CD4-positive, alpha-beta T cell (primary cell): ENCODE measurements at regions not wholly inside any gene's neighbourhood (a gene's known extent, or its start where the extent isn't known, plus 50 kb on each side); places are given as distances from the start of the nearest gene placed in this dataset.

Experiments used
- ATAC-seq: fragments of 200-7000 bp; cut with Tn5 transposase; one replicate; pipeline ENCODE4 v1.10.0; 2022; ENCODE audit warnings: mild to moderate bottlenecking; ENCODE audit not compliant: poor library complexity
- CTCF ChIA-PET: fragments of 350-600 bp; sonication (Branson Sonifier 250); formaldehyde crosslinking; loops from one replicate; lab custom pipeline; 2021; ENCODE audit warnings: antibody characterized with exemption, inconsistent platforms; lab: Charles Lee
- POLR2A ChIA-PET: fragments of 350-600 bp; sonication (Branson Sonifier 250); formaldehyde crosslinking; loops from one replicate; lab custom pipeline; 2021; ENCODE audit warnings: antibody characterized with exemption, inconsistent platforms; lab: Charles Lee
- DNase-seq, 14 experiments: peaks; one replicate each; pipeline ENCODE4 v3.0.0-alpha.2; 2013 to 2020; ENCODE audit warnings: mixed read lengths in 2 of 14
- H3K27ac ChIP-seq, 2 donors: one replicate each; pipeline versions ENCODE4 v1.5.1 to v1.7.0; 2013; ENCODE audit warnings: low read length in 2 of 2, low read depth in 1 of 2, mild to moderate bottlenecking in 1 of 2
- H3K27me3 ChIP-seq, 2 experiments: 1 replicate in 1 of 2; 2 replicates in 1 of 2; pipeline versions ENCODE4 v1.6.1 to v1.7.0; 2013; ENCODE audit warnings: low read length in 2 of 2, control low read depth in 1 of 2, mild to moderate bottlenecking in 1 of 2, moderate library complexity in 1 of 2; ENCODE audit not compliant: insufficient read depth in 2 of 2, control insufficient read depth in 1 of 2
- H3K36me3 ChIP-seq: one replicate; pipeline ENCODE4 v1.6.1; 2013; ENCODE audit warnings: low read length, control low read depth; ENCODE audit not compliant: insufficient read depth
- H3K4me1 ChIP-seq: one replicate; pipeline ENCODE4 v1.6.1; 2013; ENCODE audit warnings: low read length, control low read depth; ENCODE audit not compliant: insufficient read depth
- H3K4me3 ChIP-seq: one replicate; pipeline ENCODE4 v1.5.1; 2013; ENCODE audit warnings: mild to moderate bottlenecking, low read length, moderate library complexity
- H3K9me3 ChIP-seq, 2 experiments: 1 replicate in 1 of 2; 2 replicates in 1 of 2; pipeline versions ENCODE4 v1.6.1 to v1.7.0; 2013; ENCODE audit warnings: low read length in 2 of 2, mild to moderate bottlenecking in 2 of 2, control low read depth in 1 of 2, moderate library complexity in 1 of 2; ENCODE audit not compliant: control insufficient read depth in 1 of 2, insufficient read depth in 1 of 2
- H3K27ac Mint-ChIP-seq: one replicate; pipeline ENCODE4 v1.8.0; 2020; ENCODE audit warnings: mixed read lengths
- H3K27me3 Mint-ChIP-seq: one replicate; pipeline ENCODE4 v1.8.0; 2021; ENCODE audit warnings: mixed read lengths
- H3K36me3 Mint-ChIP-seq: one replicate; pipeline ENCODE4 v1.8.0; 2021; ENCODE audit warnings: low read depth, mixed read lengths
- H3K4me1 Mint-ChIP-seq: one replicate; pipeline ENCODE4 v1.8.0; 2021; ENCODE audit warnings: low read depth, mixed read lengths
- H3K4me3 Mint-ChIP-seq: one replicate; pipeline ENCODE4 v1.8.0; 2020; ENCODE audit warnings: mild to moderate bottlenecking, mixed read lengths
- H3K9me3 Mint-ChIP-seq: one replicate; pipeline ENCODE4 v1.8.0; 2020; ENCODE audit warnings: mixed read lengths
- intact Hi-C, 2 experiments: fragments of 100-400 bp; cut with DNase I in 1 of 2; cut with micrococcal nuclease in 1 of 2; formaldehyde crosslinking; loops; one replicate each; pipeline versions ENCODE4 v1.15.1 to v1.9.0; 2023 to 2025; cut with DNase I, micrococcal nuclease
- TF ChIP-seq, protein P1 (sequence below): fragments of 200-600 bp; IDR thresholded peaks from one replicate; pipeline ENCODE4 v1.8.0; 2022; ENCODE audit warnings: antibody characterized with exemption, mild to moderate bottlenecking

DNA sequence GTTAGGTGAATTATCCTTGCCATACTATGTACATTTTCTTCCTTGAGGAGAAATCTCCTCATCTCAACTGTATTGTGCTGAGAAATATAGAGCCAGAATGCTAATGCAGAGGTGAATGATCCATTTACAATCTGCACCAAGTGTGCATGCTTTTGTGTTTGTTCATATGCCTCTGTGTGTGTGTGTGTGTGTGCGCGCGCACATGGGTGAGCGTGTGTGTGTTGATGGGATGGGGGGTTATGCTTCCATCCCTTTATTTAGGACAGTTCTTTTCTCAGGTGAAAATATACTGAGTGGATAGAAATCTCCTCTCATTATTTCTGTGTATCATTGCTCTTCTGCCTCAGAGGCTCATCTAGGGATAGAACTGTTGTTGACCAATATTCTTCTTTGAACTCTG is 626.1 kb downstream of the MCTP2 start:
- TF ChIP-seq, protein P1, sequence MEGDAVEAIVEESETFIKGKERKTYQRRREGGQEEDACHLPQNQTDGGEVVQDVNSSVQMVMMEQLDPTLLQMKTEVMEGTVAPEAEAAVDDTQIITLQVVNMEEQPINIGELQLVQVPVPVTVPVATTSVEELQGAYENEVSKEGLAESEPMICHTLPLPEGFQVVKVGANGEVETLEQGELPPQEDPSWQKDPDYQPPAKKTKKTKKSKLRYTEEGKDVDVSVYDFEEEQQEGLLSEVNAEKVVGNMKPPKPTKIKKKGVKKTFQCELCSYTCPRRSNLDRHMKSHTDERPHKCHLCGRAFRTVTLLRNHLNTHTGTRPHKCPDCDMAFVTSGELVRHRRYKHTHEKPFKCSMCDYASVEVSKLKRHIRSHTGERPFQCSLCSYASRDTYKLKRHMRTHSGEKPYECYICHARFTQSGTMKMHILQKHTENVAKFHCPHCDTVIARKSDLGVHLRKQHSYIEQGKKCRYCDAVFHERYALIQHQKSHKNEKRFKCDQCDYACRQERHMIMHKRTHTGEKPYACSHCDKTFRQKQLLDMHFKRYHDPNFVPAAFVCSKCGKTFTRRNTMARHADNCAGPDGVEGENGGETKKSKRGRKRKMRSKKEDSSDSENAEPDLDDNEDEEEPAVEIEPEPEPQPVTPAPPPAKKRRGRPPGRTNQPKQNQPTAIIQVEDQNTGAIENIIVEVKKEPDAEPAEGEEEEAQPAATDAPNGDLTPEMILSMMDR, result no peak
- ChIA-PET CTCF (no interaction called here), POLR2A (no interaction called here)
- ATAC-seq (no peak), DNase-seq (no peak)
- H3K4me1 Mint-ChIP-seq, result no peaks in the 10 kb centered on the region
- no peak overlapping the region for H3K27ac Mint-ChIP-seq
- intact Hi-C loops, result no loop called here
- Histone ChIP-seq H3K27me3 (no peaks in the 10 kb centered on the region), H3K4me3 (no peak overlapping the region), H3K9me3 (peaks cover 0 to 29% of the 10 kb centered on the region in 2 experiments), H3K27ac (no peak overlapping the region), H3K36me3 (no peaks in the 10 kb centered on the region), H3K4me1 (no peaks in the 10 kb centered on the region)
- no peak overlapping the region for H3K4me3 Mint-ChIP-seq
- H3K27me3 Mint-ChIP-seq, result no peaks in the 10 kb centered on the region
- no peaks in the 10 kb centered on the region for H3K36me3 Mint-ChIP-seq
- H3K9me3 Mint-ChIP-seq, result no peaks in the 10 kb centered on the region

DNA sequence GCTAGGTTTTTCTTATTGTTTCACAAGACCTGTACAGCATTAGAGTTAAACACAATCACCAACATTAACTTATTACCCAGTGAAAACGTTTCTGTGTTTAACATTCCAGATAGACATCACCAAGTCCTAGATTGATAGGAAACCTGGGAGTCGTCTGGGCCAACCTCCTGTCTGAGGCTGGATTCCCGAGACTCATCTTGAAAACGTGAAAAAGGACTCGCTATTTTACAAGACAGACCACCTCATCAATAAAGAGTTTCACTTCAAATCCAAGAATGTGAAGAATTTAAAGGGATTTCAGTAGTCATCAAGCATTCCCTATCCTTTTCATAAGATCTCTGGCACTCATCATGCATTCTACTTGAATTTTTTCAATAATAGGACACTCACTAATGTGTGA is 626.6 kb downstream of the MCTP2 start:
- intact Hi-C loops, result no loop called here
- Histone ChIP-seq H3K27ac (no peak overlapping the region), H3K27me3 (no peaks in the 10 kb centered on the region), H3K4me3 (no peak overlapping the region), H3K4me1 (no peaks in the 10 kb centered on the region), H3K9me3 (peaks cover 0 to 29% of the 10 kb centered on the region in 2 experiments), H3K36me3 (no peaks in the 10 kb centered on the region)
- H3K27me3 Mint-ChIP-seq, result no peaks in the 10 kb centered on the region
- no peaks in the 10 kb centered on the region for H3K4me1 Mint-ChIP-seq
- no peaks in the 10 kb centered on the region for H3K9me3 Mint-ChIP-seq
- ChIA-PET POLR2A (no interaction called here), CTCF (no interaction called here)
- H3K4me3 Mint-ChIP-seq, result no peak overlapping the region
- ATAC-seq, result no peak
- TF ChIP-seq, protein P1, result no peak
- no peak for DNase-seq
- H3K27ac Mint-ChIP-seq, result no peak overlapping the region
- H3K36me3 Mint-ChIP-seq, result no peaks in the 10 kb centered on the region

DNA sequence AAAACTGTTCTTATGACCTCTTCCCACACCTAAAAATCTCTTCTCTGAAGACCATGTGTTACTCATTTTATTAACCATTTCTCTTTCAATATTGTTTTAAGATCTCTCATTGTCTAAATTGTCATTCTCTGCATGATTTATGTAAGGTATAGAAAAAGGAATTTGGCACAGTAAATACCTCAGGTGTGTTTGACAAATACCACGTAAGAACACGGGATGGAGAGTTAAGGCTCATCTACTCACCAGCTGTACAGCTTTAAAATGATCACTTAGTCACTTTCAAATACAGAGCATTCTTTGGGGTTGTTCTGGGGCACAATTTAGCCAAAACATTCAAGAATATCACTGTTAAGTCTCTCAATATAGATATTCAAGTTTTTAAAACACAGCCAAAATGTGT is 627.1 kb downstream of the MCTP2 start:
- Histone ChIP-seq H3K9me3 (peaks cover 0 to 29% of the 10 kb centered on the region in 2 experiments), H3K36me3 (no peaks in the 10 kb centered on the region), H3K27ac (no peak overlapping the region), H3K4me1 (no peaks in the 10 kb centered on the region), H3K4me3 (no peak overlapping the region), H3K27me3 (no peaks in the 10 kb centered on the region)
- no peak overlapping the region for H3K27ac Mint-ChIP-seq
- no peaks in the 10 kb centered on the region for H3K27me3 Mint-ChIP-seq
- DNase-seq (no peak), ATAC-seq (no peak)
- no peaks in the 10 kb centered on the region for H3K4me1 Mint-ChIP-seq
- H3K9me3 Mint-ChIP-seq, result no peaks in the 10 kb centered on the region
- ChIA-PET CTCF (no interaction called here), POLR2A (no interaction called here)
- H3K4me3 Mint-ChIP-seq, result no peak overlapping the region
- intact Hi-C loops, result no loop called here
- H3K36me3 Mint-ChIP-seq, result no peaks in the 10 kb centered on the region
- TF ChIP-seq, protein P1, result no peak
